RWPE2 (cell line): ENCODE measurements at regions not wholly inside any gene's neighbourhood (a gene's known extent, or its start where the extent isn't known, plus 50 kb on each side); places are given as distances from the start of the nearest gene placed in this dataset.
"Not testable (repeated sequence)": the region's sequence is repeated elsewhere in the genome, so short reads cannot be mapped to it uniquely, and the experiment has no call there.

Experiments
- ATAC-seq: fragments of 200-7000 bp; cut with Tn5 transposase; 3 replicates; pipeline ENCODE4 v1.9.1; 2021; ENCODE audit warnings: low read depth
- DNase-seq: peaks from one replicate; pipeline ENCODE4 v3.0.0-alpha.2; 2020; ENCODE audit warnings: low spot score
- H3K27ac ChIP-seq: fragments of 450-650 bp; 2 replicates; pipeline ENCODE4 v1.5.1; 2017; ENCODE audit warnings: mild to moderate bottlenecking; ENCODE audit not compliant: poor library complexity, severe bottlenecking
- H3K27me3 ChIP-seq: fragments of 250-450 bp; sonication (Bioruptor Pico); 2 replicates; pipeline ENCODE4 v1.5.1; 2021; ENCODE audit warnings: mild to moderate bottlenecking, moderate library complexity; ENCODE audit not compliant: insufficient read depth, poor library complexity, severe bottlenecking
- H3K36me3 ChIP-seq: fragments of 250-450 bp; sonication (Bioruptor Pico); 2 replicates; pipeline ENCODE4 v1.5.1; 2020; ENCODE audit warnings: low read depth, mild to moderate bottlenecking, moderate library complexity
- H3K4me1 ChIP-seq: fragments of 250-450 bp; sonication (Bioruptor Pico); 2 replicates; pipeline ENCODE4 v1.5.1; 2021; ENCODE audit warnings: mild to moderate bottlenecking, moderate library complexity; ENCODE audit not compliant: insufficient read depth, poor library complexity, severe bottlenecking
- H3K4me3 ChIP-seq: fragments of 250-450 bp; sonication (Bioruptor Pico); 2 replicates; pipeline ENCODE4 v1.5.1; 2021; ENCODE audit warnings: mild to moderate bottlenecking, moderate library complexity; ENCODE audit not compliant: severe bottlenecking
- H3K9me3 ChIP-seq: fragments of 250-450 bp; sonication (Bioruptor Pico); 2 replicates; pipeline ENCODE4 v1.5.1; 2021; ENCODE audit warnings: mild to moderate bottlenecking, moderate library complexity; ENCODE audit not compliant: severe bottlenecking
- TF ChIP-seq, protein P1 (sequence below): fragments of 450-650 bp; IDR thresholded peaks from one replicate; pipeline ENCODE4 v1.5.1; 2017; ENCODE audit warnings: mild to moderate bottlenecking, moderate library complexity; ENCODE audit not compliant: poor library complexity, severe bottlenecking

DNA sequence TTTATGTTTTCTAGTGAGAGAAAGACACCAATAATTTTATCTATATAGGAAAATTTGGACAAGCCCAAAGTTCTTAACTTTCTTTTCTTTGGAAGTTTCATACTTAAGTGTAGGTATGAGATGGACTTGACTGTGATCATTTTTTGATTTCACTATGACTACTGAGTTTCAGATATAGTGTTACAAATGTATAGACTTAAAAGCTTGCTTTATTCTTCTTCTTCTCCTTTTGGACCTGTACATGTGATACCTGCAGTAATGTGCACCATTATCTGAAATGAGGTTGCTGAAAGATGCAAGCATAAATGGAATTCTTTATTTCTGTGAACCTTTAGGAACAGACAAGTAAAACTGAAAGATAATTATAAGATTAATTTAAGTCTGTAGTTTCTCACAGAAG lies 743.4 kb upstream of the AMELY start:
- Histone ChIP-seq H3K9me3 (no peaks in the 10 kb centered on the region), H3K27ac (no peak overlapping the region), H3K4me3 (no peak overlapping the region), H3K27me3 (no peaks in the 10 kb centered on the region), H3K4me1 (peaks cover 2% of the 10 kb centered on the region), H3K36me3 (no peaks in the 10 kb centered on the region)
- ATAC-seq (no peak), DNase-seq (no peak)
- TF ChIP-seq, protein P1, sequence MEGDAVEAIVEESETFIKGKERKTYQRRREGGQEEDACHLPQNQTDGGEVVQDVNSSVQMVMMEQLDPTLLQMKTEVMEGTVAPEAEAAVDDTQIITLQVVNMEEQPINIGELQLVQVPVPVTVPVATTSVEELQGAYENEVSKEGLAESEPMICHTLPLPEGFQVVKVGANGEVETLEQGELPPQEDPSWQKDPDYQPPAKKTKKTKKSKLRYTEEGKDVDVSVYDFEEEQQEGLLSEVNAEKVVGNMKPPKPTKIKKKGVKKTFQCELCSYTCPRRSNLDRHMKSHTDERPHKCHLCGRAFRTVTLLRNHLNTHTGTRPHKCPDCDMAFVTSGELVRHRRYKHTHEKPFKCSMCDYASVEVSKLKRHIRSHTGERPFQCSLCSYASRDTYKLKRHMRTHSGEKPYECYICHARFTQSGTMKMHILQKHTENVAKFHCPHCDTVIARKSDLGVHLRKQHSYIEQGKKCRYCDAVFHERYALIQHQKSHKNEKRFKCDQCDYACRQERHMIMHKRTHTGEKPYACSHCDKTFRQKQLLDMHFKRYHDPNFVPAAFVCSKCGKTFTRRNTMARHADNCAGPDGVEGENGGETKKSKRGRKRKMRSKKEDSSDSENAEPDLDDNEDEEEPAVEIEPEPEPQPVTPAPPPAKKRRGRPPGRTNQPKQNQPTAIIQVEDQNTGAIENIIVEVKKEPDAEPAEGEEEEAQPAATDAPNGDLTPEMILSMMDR, result no peak

DNA sequence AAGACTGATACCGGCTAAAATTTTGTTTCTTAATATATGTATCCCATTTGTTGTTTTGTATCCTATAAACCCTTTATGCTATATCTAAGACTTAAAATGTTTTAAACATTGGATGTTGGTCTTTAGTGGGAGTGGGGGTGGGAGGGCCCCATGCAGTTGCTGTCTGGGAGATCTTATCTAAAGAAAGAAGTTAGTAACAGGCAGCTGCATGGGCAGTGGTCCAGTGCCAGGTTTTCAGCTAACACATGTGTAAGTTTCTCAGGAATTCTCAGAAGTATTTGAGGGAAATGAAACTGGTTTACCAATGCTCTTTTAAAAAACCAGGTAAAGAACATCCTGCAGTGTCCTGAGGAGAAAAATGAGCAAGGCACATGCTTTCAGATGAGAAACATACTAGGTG lies 738.3 kb upstream of the AMELY start:
- not testable (repeated sequence) for H3K9me3 ChIP-seq, DNase-seq, H3K27me3 ChIP-seq, H3K4me3 ChIP-seq, ATAC-seq, H3K4me1 ChIP-seq, H3K27ac ChIP-seq, H3K36me3 ChIP-seq
